A673 (cell line): ENCODE measurements at regions not wholly inside any gene's neighbourhood (a gene's known extent, or its start where the extent isn't known, plus 50 kb on each side); places are given as distances from the start of the nearest gene placed in this dataset.

Experiments
- BruUV-seq: library from RNA; stranded (reverse); fragments of 400-500 nt; replicated peaks from 2 replicates; lab custom pipeline; 2021; lab: Mats Ljungman, UMichigan
- CTCF ChIA-PET: fragments of 300-600 bp; sonication (Branson Sonifier 250); formaldehyde crosslinking; loops from one replicate; lab custom pipeline; 2022; ENCODE audit warnings: antibody characterized with exemption; lab: Charles Lee
- POLR2A ChIA-PET: fragments of 300-600 bp; sonication (Branson Sonifier 250); formaldehyde crosslinking; loops from one replicate; lab custom pipeline; 2022; ENCODE audit warnings: antibody characterized with exemption; ENCODE audit not compliant: low non-redundant PET; lab: Charles Lee
- DNase-seq: peaks from one replicate; pipeline ENCODE4 v3.0.0-alpha.2; 2015; ENCODE audit warnings: low spot score
- H3K27ac ChIP-seq: fragments of 200-600 bp; sonication (generic); 2 replicates; pipeline ENCODE4 v1.5.1; 2016; ENCODE audit warnings: mixed run types, low read depth, mild to moderate bottlenecking, mixed read lengths, antibody characterized with exemption, low read length; ENCODE audit not compliant: poor library complexity, severe bottlenecking
- H3K27me3 ChIP-seq: fragments of 200-600 bp; sonication (generic); replicated peaks from 2 replicates; pipeline ENCODE4 v1.6.1; 2017; ENCODE audit warnings: mixed run types, low read depth, mild to moderate bottlenecking, mixed read lengths, antibody characterized with exemption, low read length; ENCODE audit not compliant: insufficient read depth, poor library complexity
- H3K36me3 ChIP-seq: fragments of 200-600 bp; sonication (generic); 2 replicates; pipeline ENCODE4 v1.6.1; 2016; ENCODE audit warnings: mixed run types, mild to moderate bottlenecking, mixed read lengths, antibody characterized with exemption, low read length; ENCODE audit not compliant: insufficient read depth, poor library complexity, severe bottlenecking
- H3K4me1 ChIP-seq: fragments of 200-600 bp; sonication (generic); 2 replicates; pipeline ENCODE4 v1.6.1; 2017; ENCODE audit warnings: mixed run types, mild to moderate bottlenecking, mixed read lengths, antibody characterized with exemption, low read length; ENCODE audit not compliant: insufficient read depth, poor library complexity, severe bottlenecking
- H3K4me3 ChIP-seq: fragments of 200-600 bp; sonication (generic); 2 replicates; pipeline ENCODE4 v1.5.1; 2016; ENCODE audit warnings: low read depth, mixed run types, mild to moderate bottlenecking, mixed read lengths, low read length; ENCODE audit not compliant: poor library complexity, severe bottlenecking
- H3K9me3 ChIP-seq: fragments of 200-600 bp; sonication (generic); 2 replicates; pipeline ENCODE4 v1.6.1; 2016; ENCODE audit warnings: mixed run types, low read depth, mild to moderate bottlenecking, mixed read lengths, antibody characterized with exemption, low read length; ENCODE audit not compliant: poor library complexity, severe bottlenecking
- CTCF ChIP-seq: fragments of 300-800, 200-600 bp; sonication (generic); conservative IDR thresholded peaks from 2 replicates; pipeline ENCODE4 v1.5.1; 2017; ENCODE audit warnings: low read depth, mild to moderate bottlenecking, antibody characterized with exemption, low read length, moderate library complexity, mixed read lengths
- EZH2 ChIP-seq: fragments of 200-600 bp; sonication (generic); IDR thresholded peaks from 2 replicates; pipeline ENCODE4 v1.6.1; 2017; ENCODE audit warnings: borderline replicate concordance, low read depth, mild to moderate bottlenecking, mixed read lengths, antibody characterized with exemption, low read length; ENCODE audit not compliant: poor library complexity, severe bottlenecking
- intact Hi-C: fragments of 100-400 bp; cut with micrococcal nuclease; formaldehyde crosslinking; loops from one replicate; pipeline ENCODE4 v1.10.0; 2022; ENCODE audit not compliant: unreplicated experiment

- Histone ChIP-seq H3K36me3 (no peaks in the 10 kb centered on the region), H3K9me3 (no peaks in the 10 kb centered on the region), H3K4me3 (no peak overlapping the region), H3K4me1 (no peaks in the 10 kb centered on the region), H3K27me3 (no peaks in the 10 kb centered on the region), H3K27ac (no peak overlapping the region)
- CTCF ChIA-PET, result no interaction called here
- intact Hi-C loops, result no loop called here
- BruUV-seq, result no TSS peak
- TF ChIP-seq EZH2, result no peak
- TF ChIP-seq CTCF, result no peak
- DNase-seq, result no peak
- POLR2A ChIA-PET, result no interaction called here
Observed at GRCh38 chr15:81853150-81853748, 192.6 kb downstream of the MEX3B start.

GRCh38 chr15:81852411-81853149 lies 193.2 kb downstream of the MEX3B start:
- no peak overlapping the region for H3K4me3 ChIP-seq
- intact Hi-C loops, result no loop called here
- no TSS peak for BruUV-seq
- TF ChIP-seq CTCF (no peak), EZH2 (no peak)
- H3K36me3 ChIP-seq, result no peaks in the 10 kb centered on the region
- no peaks in the 10 kb centered on the region for H3K4me1 ChIP-seq
- CTCF ChIA-PET, result no interaction called here
- no peak for DNase-seq
- POLR2A ChIA-PET, result no interaction called here
- H3K27ac ChIP-seq, result no peak overlapping the region
- no peaks in the 10 kb centered on the region for H3K9me3 ChIP-seq
- H3K27me3 ChIP-seq, result no peaks in the 10 kb centered on the region

GRCh38 chr15:81851757-81852156 lies 194.1 kb downstream of the MEX3B start:
- Histone ChIP-seq H3K9me3 (no peaks in the 10 kb centered on the region), H3K4me3 (no peak overlapping the region), H3K27ac (no peak overlapping the region), H3K36me3 (no peaks in the 10 kb centered on the region), H3K4me1 (no peaks in the 10 kb centered on the region), H3K27me3 (no peaks in the 10 kb centered on the region)
- ChIA-PET CTCF (no interaction called here), POLR2A (no interaction called here)
- TF ChIP-seq CTCF (no peak), EZH2 (no peak)
- intact Hi-C loops, result no loop called here
- BruUV-seq, result no TSS peak
- DNase-seq, result no peak
